ENCODE measurements at regions not wholly inside any gene's neighbourhood (a gene's known extent, or its start where the extent isn't known, plus 50 kb on each side); places are given as distances from the start of the nearest gene placed in this dataset.

DNA sequence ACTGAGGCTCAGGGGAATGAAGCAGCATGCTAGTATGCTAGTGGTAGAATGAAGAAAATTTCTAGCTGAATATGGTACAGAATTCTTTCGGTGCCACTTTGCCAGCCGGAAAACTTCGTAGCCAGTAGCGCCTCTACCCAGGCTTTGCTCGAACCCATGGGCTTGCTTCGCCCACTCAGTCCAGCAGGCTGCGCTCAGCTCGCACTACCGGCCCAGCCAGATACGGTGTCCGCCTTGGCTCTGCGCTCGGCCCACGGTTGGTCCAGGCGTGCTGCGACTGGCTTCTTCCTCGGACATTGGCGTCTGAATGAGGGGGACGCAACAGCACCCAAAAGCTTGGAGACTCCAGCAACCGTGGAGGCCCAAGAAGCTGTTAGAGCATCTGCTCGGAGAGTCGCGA lies 372.5 kb upstream of the CDH8 start:
- no peak for DNase-seq (ENCODE audit: low read depth in 2 of 2)

DNA sequence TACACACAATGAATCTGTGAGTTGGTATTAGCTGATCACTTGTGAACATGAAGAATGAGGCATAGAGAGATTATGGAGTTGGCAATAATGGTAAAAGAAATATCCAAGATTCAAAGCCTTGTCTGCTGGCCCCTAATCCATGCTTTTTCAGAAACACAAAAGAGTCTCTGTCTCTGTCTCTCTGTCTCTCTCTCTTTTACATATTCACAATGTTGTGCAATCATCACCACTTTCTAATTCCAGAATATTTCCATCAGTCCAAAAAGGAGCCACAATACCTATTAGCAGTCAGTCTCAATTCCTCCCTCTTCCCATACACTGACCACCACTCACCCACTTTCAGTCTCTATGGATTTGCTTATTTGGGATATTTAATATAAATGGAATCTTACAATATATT lies 370.1 kb upstream of the CDH8 start:
- no peak for DNase-seq (ENCODE audit: low read depth in 2 of 2)

DNA sequence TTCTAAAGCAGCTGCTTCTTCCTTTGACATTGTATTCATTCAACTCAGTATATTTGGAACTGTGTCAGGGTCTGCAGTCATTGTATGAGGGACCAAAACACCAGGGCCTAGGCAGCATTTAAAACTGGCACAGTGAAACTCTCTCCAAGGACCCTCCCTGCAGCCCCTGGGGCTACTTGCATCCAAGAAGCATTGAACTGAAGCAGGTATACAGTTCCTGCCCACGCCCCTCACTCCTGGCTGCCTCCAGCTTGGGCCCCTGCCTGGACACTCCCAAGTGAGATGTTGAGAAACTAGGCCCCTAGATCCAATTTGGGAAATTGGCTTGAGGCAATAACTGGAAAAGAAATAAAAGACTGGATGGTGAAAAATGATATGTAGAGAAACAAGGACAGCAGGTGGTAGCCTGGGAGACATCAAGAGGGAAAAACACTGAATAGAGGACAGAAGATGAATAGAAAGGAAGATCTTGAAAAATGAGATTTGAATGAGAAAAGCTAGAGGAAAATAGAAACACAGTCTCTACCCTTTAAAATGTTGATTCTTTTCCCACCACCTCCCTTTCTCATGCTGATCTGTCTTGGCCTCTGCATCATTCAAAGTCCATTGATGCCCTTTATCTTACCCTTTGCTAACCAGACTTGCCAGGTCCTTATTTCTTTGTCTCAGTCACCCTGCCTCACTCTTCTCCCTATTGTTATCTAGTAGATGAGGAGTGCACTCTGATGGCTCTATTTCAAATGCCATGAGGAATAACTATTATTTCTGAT lies 368.8 kb upstream of the CDH8 start:
- no peak for DNase-seq (ENCODE audit: low read depth in 2 of 2)

DNA sequence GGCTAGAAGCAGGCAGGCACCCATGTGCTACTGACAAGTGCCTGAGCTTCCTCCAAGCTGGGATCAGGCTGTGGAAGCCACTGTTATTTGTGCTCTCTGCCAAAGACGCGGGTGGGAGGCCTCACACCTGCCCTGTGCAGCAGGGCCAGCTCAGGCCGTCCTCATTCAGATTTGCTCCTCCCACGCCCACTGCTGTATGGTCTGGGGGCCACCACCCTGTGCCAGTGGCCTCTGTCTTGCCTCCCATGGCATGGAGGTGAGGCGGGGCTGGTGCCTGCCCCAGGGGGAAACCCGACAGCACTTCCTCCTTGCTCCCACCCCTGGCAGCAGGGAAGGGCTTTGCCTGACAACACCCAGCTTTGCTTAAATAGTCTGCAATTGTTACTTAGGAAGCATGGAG lies 356.5 kb upstream of the CDH8 start:
- no peak for DNase-seq (ENCODE audit: low read depth in 2 of 2)

DNA sequence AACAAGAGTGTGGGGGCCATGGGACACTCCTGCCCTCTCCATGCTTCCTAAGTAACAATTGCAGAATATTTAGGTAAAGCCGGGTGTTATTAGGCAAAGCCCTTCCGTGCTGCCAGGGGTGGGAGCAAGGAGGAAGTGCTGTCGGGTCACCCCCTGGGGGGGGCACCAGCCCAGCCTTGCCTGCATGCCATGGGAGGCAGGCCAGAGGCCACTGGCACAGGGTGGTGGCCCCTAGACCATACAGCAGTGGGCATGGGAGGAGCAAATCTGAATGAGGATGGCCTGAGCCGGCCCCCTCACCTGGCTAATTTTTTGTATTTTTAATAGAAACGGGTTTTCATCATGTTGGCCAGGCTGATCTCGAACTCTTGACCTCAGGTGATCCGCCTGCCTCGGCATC lies 355.7 kb upstream of the CDH8 start:
- no peak for DNase-seq (ENCODE audit: low read depth in 2 of 2)

DNA sequence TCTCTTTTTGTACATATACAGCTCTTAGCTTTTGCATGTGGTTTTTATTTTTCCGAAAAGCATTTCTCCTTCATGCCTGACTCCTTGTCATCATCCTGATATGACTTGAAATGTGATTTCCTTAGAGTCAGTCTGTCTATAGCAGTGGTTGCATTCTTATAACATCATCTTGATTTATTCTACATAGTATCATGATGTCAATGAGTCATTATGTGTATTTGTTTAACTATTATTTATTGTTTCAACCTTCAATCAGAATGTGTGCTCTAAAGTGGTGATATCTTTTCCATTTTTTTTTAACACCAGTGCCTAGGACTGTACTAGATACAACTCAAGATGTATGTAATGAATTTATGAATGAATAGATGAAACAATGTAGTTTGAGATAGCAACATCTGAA lies 354.9 kb upstream of the CDH8 start:
- DNase-seq (ENCODE audit: low read depth in 2 of 2) = no peak

DNA sequence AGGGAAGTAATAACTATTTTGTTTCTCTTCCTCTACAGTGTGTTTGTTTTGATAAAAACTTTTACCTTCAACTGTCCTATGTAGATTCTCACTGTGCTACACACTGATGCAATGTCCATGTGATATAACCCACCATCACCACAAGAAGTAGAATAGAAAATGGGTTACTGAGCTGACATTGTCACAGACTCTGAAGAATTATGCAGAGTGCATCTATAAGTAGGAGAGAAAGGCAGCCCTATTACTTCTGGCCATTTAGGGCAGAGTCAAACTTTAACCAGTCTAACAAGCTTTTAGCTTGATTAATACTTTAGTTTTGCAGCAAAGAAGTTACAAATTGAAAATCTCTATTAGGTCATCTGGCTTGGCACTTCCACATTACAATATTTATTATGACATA lies 354.0 kb upstream of the CDH8 start:
- DNase-seq (ENCODE audit: low read depth in 2 of 2) = no peak

DNA sequence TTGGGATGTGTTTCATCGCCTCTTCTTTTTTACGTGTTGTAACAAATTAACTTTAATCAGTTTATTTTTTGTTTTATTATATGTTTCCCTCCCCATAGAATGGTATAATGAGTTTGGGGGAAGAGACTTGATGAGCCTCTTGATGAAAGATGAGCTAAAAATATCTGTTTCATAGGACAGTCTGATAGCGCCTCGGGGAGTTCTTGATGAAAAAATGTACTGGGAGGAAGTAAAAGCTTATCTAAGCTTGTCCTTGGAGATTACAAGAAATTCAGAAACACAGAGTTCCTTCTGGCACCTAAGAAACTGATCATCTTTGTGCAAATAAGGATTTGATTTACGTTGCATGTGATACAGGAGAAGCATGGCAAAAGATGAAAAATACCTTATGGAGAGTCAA lies 350.2 kb upstream of the CDH8 start:
- DNase-seq (ENCODE audit: low read depth in 2 of 2) = no peak

DNA sequence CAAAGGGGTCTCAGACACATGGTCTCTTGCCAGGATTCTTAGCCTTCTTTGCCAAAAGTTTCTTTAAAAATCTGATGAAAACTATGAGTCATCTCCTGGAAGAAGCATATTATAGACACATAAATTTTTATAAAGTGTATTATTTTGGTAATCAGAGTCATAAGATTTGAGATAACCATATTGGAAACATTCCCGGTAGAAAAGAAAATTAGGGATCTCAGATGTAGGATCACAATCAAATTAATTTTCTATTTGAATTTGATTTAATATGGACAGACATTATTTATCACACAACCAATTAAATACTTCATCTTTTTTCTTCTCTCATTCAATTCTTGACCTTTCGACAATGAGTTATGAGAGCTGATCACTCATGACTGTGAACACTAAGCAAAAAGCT lies 347.7 kb upstream of the CDH8 start:
- no peak for DNase-seq (ENCODE audit: low read depth in 2 of 2)

DNA sequence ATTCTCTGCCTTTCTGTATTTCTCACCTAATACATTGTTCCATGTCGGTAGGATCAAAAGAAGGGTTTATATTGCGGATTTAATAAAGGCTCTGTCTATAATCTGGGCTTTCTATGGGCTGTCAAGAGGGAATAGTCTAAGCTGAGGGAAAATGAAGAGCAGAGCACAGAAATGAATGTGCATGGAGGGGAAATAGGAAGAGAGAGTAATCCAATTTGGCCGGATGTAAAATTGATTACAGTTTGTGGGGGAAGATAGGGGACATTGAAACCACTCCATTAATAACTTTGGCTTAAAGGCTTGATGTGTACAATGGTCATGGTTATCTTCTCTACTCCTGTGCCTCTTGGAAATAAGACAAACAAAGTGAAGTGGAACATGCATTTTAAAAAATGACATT lies 334.2 kb upstream of the CDH8 start:
- DNase-seq (ENCODE audit: low read depth in 2 of 2) = no peak

DNA sequence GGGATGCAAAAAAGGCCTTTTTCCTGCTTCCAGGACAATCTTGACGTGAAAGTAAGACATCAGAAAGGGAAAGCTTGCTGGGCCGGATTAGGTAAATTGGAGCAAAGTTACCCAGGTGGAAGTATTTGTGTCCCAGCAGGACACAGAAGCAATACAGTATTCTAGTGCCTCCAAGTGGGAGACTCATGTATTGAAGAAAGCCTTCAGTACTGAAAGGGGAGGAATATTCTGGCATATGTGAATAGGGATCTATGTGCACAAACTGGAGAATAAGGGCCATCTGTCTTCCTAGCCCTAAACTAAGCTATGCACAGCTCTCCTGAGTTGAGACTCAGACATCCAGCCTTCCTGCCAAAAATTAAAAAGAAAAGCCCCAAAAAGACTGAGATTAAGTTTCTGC lies 327.3 kb upstream of the CDH8 start:
- no peak for DNase-seq (ENCODE audit: low read depth in 2 of 2)

DNA sequence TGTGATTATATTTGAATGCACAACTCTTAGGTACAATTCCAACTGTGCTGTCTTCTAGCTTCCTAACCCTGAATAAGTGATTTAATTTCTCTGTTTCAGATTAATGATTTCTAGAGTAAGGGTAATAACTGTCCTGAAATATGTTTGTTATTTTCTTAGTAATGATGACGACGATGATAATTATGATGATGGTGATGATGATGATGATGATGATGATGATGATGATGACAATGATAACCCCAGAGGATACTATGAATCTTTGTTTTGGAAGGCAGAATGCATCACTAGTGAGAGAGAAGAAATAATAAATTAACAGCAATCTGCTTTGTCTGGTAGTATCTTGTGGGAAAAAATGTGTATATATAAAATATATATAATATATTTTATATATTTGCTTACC lies 317.1 kb upstream of the CDH8 start:
- no peak for DNase-seq (ENCODE audit: low read depth in 2 of 2)

DNA sequence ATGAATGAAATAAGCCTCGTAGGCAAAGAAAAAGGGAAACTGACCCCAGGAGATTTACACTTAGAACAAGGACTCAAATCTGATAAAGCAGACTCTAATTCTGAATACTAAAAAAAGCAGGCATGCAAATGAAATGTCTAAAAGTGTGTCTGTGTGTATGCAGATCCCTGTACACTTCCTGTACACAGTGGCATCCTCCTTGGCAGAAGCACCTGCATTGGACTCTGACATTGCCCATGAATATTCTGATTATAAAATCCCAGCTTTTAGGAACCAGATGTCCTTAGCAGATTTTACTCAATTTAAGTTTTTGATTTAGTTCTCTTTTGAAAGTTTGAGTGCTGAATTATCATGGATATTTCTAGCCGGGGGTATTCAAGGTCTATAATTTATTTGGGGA lies 306.0 kb upstream of the CDH8 start:
- no peak for DNase-seq (ENCODE audit: low read depth in 2 of 2)

DNA sequence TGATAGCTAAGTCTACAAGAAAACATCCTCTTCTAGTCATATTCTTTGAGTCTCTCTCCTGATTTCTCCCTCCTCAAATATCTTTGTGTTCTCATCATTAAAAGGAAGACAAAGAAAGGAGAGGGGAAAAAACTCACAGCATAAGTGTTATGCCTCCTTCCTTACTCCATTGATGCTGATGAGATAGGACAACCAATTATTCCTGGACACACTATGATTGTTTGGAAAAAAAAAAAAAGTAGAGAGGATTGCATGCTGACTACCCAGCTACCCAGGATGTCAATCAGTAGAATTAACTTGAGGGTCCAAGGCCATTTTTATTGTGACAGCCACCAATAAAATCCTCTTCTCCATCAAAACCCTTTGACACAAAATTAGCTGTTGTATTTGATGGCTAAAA lies 299.1 kb upstream of the CDH8 start:
- DNase-seq (ENCODE audit: low read depth in 2 of 2) = no peak

DNA sequence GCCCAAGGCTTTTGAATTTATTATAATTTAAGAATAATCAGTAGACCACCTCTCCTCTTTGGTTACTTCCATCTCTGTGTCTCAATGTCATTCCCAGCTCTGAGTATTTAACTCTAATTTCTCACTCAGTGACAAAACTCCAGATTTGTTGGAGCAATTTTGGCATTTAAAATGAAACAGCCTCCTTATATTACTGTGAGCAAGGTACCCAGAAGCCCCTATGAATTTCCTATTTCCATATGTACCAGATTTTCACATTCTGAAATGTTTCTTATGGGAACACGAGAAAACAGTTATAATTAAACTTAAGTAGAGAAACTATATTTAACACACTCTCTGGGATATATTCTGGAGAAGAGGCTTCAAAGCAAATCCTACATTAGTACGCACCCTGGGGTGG lies 285.4 kb upstream of the CDH8 start:
- DNase-seq (ENCODE audit: low read depth in 2 of 2) = no peak

DNA sequence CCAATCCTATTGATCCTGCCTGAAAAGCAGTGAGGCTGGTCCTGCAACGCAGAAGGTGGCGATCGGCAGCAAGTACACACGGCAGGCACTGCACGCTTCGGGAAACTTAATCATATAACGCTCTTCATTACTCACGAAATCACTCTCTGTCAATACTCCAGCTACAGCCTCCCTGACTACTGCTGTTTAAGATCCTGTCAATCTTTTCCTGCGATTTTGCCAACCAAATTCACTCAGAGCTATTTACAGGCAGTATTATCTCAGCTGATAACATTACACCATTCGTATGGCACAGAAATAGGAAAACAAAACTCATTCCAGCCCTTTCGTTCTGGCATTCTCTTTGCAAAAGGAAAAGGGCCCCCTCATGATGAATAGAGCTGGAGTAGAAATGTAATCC lies 262.4 kb upstream of the CDH8 start:
- DNase-seq (ENCODE audit: low read depth in 2 of 2) = no peak

DNA sequence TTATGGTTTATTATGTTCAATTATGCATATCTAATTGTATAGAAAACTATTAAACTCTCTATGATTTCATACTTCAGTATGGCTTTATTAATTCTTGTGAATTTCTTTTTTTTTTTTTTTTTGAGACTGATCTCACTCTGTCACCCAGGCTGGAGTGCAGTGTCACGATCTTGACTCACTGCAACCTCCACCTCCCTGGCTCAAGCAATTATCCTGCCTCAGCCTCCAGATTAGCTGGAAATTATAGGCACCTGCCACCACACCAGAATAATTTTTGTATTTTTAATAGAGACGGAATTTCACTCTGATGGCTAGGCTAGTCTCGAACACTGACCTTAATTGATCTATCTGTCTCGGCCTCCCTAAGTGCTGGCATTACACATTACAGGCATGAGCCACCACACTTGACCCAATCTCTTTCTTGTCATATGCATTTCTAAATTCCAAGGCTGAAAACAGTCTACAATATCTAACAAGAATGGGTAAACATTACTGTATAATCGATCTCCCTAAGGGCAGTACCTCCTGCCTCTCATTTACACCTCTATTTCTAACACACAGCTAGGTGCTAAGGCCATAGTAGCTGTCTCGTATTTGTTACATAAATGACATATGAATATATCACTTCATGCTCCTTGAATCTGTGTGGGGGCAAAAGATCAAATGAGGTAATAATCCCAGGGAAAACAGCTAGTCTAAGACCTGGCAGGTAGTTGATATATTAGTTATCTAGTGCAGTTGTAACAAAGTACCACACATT lies 258.2 kb upstream of the CDH8 start:
- no peak for DNase-seq (ENCODE audit: low read depth in 2 of 2)

DNA sequence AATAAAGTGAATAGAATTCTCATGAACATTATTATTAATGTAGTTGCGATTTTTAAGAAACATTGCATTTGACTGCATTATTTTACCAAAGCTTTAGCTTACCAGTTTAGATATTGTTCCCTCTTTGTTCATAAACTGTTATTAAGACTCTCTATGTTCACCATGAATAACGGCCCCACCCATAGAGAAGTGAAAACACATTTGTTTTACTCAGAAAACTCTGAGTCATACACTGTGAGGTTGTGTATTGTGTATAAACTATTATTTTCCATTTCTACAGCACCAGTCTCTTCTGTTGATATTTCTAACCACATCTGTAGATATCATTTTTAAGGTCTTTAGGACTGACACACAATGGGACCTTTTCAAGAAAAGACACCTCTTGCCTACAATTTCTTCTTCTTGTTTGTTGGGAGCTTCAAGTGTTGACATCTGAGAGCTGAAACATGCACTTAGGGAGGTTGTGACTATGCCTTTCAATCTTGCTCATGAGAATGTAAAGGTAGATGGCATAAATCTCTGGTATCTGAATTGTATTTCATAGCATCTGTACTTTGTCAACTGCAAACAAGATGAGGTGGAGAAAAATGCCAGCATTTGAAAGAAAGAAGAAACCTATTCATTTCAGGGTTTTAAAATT lies 252.9 kb upstream of the CDH8 start:
- no peak for DNase-seq (ENCODE audit: low read depth in 2 of 2)

DNA sequence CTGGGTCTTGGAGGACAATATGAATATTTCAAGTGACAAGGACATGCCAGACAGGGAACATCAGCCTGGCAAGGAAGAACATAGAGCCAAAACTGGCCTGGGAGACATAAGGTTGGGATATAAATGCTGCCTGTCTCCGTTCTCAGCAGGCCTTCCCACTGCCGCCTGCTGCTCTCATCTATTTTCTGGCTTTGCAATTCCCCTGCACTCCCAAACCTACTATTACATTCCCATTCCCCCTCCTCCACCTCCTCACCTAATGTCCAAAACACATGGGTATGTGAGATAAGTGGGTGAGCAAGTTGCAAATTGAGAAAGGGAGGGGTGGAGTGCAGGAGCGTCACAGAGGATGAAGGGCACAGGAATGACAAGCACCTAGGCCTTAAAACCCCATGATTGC lies 244.3 kb upstream of the CDH8 start:
- no peak for DNase-seq (ENCODE audit: low read depth in 2 of 2)

DNA sequence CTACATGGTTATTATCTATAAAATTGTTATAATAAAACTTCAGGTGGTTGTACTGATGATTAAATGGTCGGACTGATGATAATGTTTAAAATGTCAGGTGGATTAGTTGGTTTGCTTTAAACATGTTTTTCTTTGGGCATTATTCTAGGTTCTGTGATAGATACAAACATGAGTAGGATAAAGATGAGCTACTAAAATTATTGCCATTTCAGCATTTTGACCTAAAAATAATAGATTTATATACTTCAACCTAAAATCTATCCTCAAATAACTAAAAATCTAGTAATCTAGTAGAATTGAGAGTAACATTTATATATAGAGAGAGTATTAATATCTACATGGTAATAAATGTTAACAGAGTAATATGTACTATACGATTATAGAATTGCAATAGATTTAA lies 241.7 kb upstream of the CDH8 start:
- DNase-seq (ENCODE audit: low read depth in 2 of 2) = no peak

DNA sequence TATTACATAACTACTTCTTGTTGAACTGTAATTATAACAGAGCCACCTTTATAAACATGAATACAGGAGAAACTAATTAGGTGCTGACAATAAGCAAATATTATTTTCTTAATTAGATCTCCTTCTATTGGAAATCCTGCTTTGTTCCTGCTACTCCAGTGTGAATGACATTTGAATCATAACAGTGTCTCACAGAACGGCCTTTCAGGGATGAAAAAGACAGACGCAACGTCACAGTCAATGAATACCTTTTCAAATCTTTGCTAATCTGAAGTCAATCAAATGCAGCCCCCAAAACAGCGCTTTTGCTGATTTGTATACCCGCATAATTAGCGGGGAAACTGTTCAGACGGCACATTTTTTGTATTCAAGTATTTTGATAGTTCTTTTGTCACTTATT lies 240.4 kb upstream of the CDH8 start:
- DNase-seq (ENCODE audit: low read depth in 2 of 2) = no peak

DNA sequence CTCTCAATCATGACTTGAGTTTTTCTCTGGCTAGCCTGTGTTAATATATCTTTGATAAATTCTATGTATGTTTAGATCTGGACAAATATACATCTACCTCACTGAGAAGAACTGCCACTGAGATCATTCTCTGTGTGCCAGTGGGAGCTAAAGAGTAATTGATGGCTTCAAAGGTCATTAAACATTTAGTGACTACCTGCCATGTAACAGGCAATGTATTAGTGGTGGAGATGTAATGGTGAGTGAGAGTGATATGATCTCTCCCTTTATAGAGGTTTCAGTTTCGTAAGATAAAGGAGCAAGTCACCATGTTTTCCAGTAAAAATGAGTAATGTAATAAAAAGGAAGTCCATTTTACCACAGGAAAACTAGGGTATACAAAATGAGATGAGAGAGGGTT lies 235.8 kb upstream of the CDH8 start:
- no peak for DNase-seq (ENCODE audit: low read depth in 2 of 2)

DNA sequence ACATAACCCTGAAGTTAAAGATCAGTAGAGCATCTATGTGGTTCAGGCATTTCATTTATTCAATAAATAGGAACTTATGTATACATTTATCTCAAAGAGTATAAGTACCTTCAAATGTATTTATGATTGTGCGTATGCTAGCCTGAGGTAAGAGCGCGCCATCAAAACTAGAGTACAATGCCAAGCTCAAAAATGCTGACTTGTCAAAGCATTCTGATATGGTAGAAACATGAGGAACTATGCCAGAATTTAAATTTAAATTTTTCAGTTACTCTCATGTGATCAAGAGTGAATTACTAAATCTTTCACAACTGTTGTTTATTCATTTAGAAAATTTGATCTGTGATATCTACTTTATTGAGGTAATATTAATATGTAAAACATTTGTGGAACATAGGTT lies 225.5 kb upstream of the CDH8 start:
- DNase-seq (ENCODE audit: low read depth in 2 of 2) = no peak

All from stimulated activated CD4-positive, alpha-beta T cell treated with anti-CD3 and anti-CD28 coated beads, Interleukin-4, amount 100 ng/mL, for 48 hours (primary cell).